ENCODE measurements at regions not wholly inside any gene's neighbourhood (a gene's known extent, or its start where the extent isn't known, plus 50 kb on each side); places are given as distances from the start of the nearest gene placed in this dataset.

GRCh38 chr6:134474955-134475354 is 157.0 kb upstream of the SGK1 start:
- Mint-ChIP-seq H3K4me1 (peaks cover under 1% of the 10 kb centered on the region), H3K4me3 (no peak overlapping the region), H3K36me3 (no peaks in the 10 kb centered on the region), H3K27me3 (ENCODE audit: insufficient read depth, low read depth) (peaks cover 3% of the 10 kb centered on the region), H3K27ac (no peak overlapping the region), H3K9me3 (no peaks in the 10 kb centered on the region)
- Histone ChIP-seq H3K4me2 (no peak overlapping the region), H3K27ac (no peak overlapping the region), H3K9ac (no peak overlapping the region), H3K36me3 (no peaks in the 10 kb centered on the region), H3K79me2 (ENCODE audit: low read depth) (no peaks in the 10 kb centered on the region), H2AFZ (replicated peaks) (no peak overlapping the region), H3K4me3 (no peak overlapping the region), H3F3A (ENCODE audit: low read depth) (no peaks in the 10 kb centered on the region), H3K27me3 (no peaks in the 10 kb centered on the region), H4K20me1 (ENCODE audit: low read depth) (no peaks in the 10 kb centered on the region), H3K9me3 (ENCODE audit: low read depth) (no peaks in the 10 kb centered on the region), H3K4me1 (peaks cover 30% of the 10 kb centered on the region)
- no peak for DNase-seq (ENCODE audit: low spot score)
- no peak for TF ChIP-seq EZH2 (IDR thresholded peaks at IDR 0.05)
- no peak for TF ChIP-seq EZH2phosphoT487 (IDR thresholded peaks at IDR 0.05)
- no peak for TF ChIP-seq CTCF (IDR thresholded peaks at IDR 0.05)

GRCh38 chr6:134472661-134473060 is 154.7 kb upstream of the SGK1 start:
- Histone ChIP-seq H3K4me3 (no peak overlapping the region), H4K20me1 (ENCODE audit: low read depth) (no peaks in the 10 kb centered on the region), H3K9me3 (ENCODE audit: low read depth) (no peaks in the 10 kb centered on the region), H3F3A (ENCODE audit: low read depth) (no peaks in the 10 kb centered on the region), H3K9ac (no peak overlapping the region), H3K4me2 (peak overlapping the region; percentile 35), H3K27me3 (no peaks in the 10 kb centered on the region), H2AFZ (replicated peaks) (no peak overlapping the region), H3K27ac (no peak overlapping the region), H3K4me1 (peaks cover 42% of the 10 kb centered on the region), H3K79me2 (ENCODE audit: low read depth) (no peaks in the 10 kb centered on the region), H3K36me3 (no peaks in the 10 kb centered on the region)
- Mint-ChIP-seq H3K4me1 (peaks cover 4% of the 10 kb centered on the region), H3K36me3 (no peaks in the 10 kb centered on the region), H3K4me3 (no peak overlapping the region), H3K9me3 (no peaks in the 10 kb centered on the region), H3K27ac (no peak overlapping the region), H3K27me3 (ENCODE audit: insufficient read depth, low read depth) (peaks cover 3% of the 10 kb centered on the region)
- TF ChIP-seq EZH2phosphoT487 (IDR thresholded peaks at IDR 0.05) = no peak
- no peak for TF ChIP-seq EZH2 (IDR thresholded peaks at IDR 0.05)
- no peak for TF ChIP-seq CTCF (IDR thresholded peaks at IDR 0.05)
- peak; percentile 59 for DNase-seq (ENCODE audit: low spot score)

- Histone ChIP-seq H2AFZ (replicated peaks) (no peak overlapping the region), H3K79me2 (ENCODE audit: low read depth) (no peaks in the 10 kb centered on the region), H3K9ac (no peak overlapping the region), H3K4me1 (peaks cover 42% of the 10 kb centered on the region), H3K4me2 (no peak overlapping the region), H3K36me3 (no peaks in the 10 kb centered on the region), H3K9me3 (ENCODE audit: low read depth) (no peaks in the 10 kb centered on the region), H4K20me1 (ENCODE audit: low read depth) (no peaks in the 10 kb centered on the region), H3K27ac (no peak overlapping the region), H3K27me3 (no peaks in the 10 kb centered on the region), H3K4me3 (no peak overlapping the region), H3F3A (ENCODE audit: low read depth) (no peaks in the 10 kb centered on the region)
- no peak for TF ChIP-seq EZH2phosphoT487 (IDR thresholded peaks at IDR 0.05)
- no peak for TF ChIP-seq CTCF (IDR thresholded peaks at IDR 0.05)
- no peak for TF ChIP-seq EZH2 (IDR thresholded peaks at IDR 0.05)
- DNase-seq (ENCODE audit: low spot score) = no peak
- peaks cover 3% of the 10 kb centered on the region for H3K27me3 Mint-ChIP-seq (ENCODE audit: insufficient read depth, low read depth)
- no peak overlapping the region for H3K27ac Mint-ChIP-seq
- peaks cover 4% of the 10 kb centered on the region for H3K4me1 Mint-ChIP-seq
- no peaks in the 10 kb centered on the region for H3K9me3 Mint-ChIP-seq
- no peaks in the 10 kb centered on the region for H3K36me3 Mint-ChIP-seq
- no peak overlapping the region for H3K4me3 Mint-ChIP-seq
These were observed 154.1 kb upstream of the SGK1 start for GRCh38 chr6:134472046-134472445.

Data from neural progenitor cell (in vitro differentiated cells).